Kidney (tissue), 13 donors: ENCODE measurements at regions not wholly inside any gene's neighbourhood (a gene's known extent, or its start where the extent isn't known, plus 50 kb on each side); places are given as distances from the start of the nearest gene placed in this dataset.

ENCODE experiments used
- DNase-seq, 5 donors: peaks; one replicate each; pipeline ENCODE4 v3.0.0-alpha.2; 2013 to 2020
- FAIRE-seq: peaks from 2 replicates; lab custom pipeline; 2012; peaks lifted over from hg19 to GRCh38; lab: Jason Lieb, UNC
- H3K27ac ChIP-seq, 2 donors: one replicate each; pipeline ENCODE4 v1.7.0; 2013; ENCODE audit warnings: low read depth in 2 of 2, low read length in 2 of 2, inconsistent platforms in 1 of 2
- H3K27me3 ChIP-seq: one replicate; pipeline ENCODE4 v1.7.1; 2013; ENCODE audit warnings: low read length, inconsistent platforms; ENCODE audit not compliant: control insufficient read depth, insufficient read depth
- H3K36me3 ChIP-seq, 3 donors: one replicate each; pipeline versions ENCODE4 v1.7.0 to v1.7.1; 2013; ENCODE audit warnings: low read length in 3 of 3, control low read depth in 1 of 3, inconsistent platforms in 1 of 3; ENCODE audit not compliant: insufficient read depth in 3 of 3, control insufficient read depth in 2 of 3
- H3K4me1 ChIP-seq, 3 donors: one replicate each; pipeline versions ENCODE4 v1.7.0 to v1.7.1; 2013; ENCODE audit warnings: low read length in 3 of 3, inconsistent platforms in 1 of 3, low read depth in 1 of 3; ENCODE audit not compliant: control insufficient read depth in 2 of 3, insufficient read depth in 2 of 3
- H3K4me3 ChIP-seq, 3 donors: one replicate each; pipeline versions ENCODE4 v1.7.0 to v1.8.1; 2013; ENCODE audit warnings: low read length in 3 of 3, control low read depth in 1 of 3, inconsistent platforms in 1 of 3
- H3K9ac ChIP-seq, 3 donors: one replicate each; pipeline versions ENCODE4 v1.7.0 to v1.7.1; 2013; ENCODE audit warnings: low read length in 3 of 3, control low read depth in 1 of 3, inconsistent platforms in 1 of 3
- H3K9me3 ChIP-seq, 3 donors: one replicate each; pipeline versions ENCODE4 v1.7.0 to v1.7.1; 2013; ENCODE audit warnings: low read length in 3 of 3, control low read depth in 1 of 3, inconsistent platforms in 1 of 3; ENCODE audit not compliant: control insufficient read depth in 2 of 3, insufficient read depth in 1 of 3
- CTCF ChIP-seq: IDR thresholded peaks from 3 replicates; pipeline ENCODE4 v1.5.1; 2012; ENCODE audit warnings: mild to moderate bottlenecking, moderate library complexity, borderline replicate concordance; ENCODE audit not compliant: insufficient read depth; ENCODE audit errors: extremely low read depth
- intact Hi-C: fragments of 100-400 bp; cut with DNase I; formaldehyde crosslinking; loops from one replicate; pipeline ENCODE4 v1.11.1; 2022
- donor health status: control.
- donor health status: control.
- donor health status: control.
- donor health status: control.
- donor health status: control.
- donor health status: DM: yes; HTN: yes; CAD: no.
- donor health status: Normal renal cell carcinoma (clear cell type).

GRCh38 chr10:111756217-111757061 lies 427.1 kb downstream of the GPAM start:
- H3K9me3 ChIP-seq, result no peaks in the 10 kb centered on the region
- peak in 4 of 5 donors; percentile 51 to 79 (median 67) for DNase-seq
- no peaks in the 10 kb centered on the region for H3K4me1 ChIP-seq
- no peak overlapping the region for H3K4me3 ChIP-seq
- no peaks in the 10 kb centered on the region for H3K36me3 ChIP-seq
- TF ChIP-seq CTCF, result peak; percentile 66
- no peak overlapping the region for H3K9ac ChIP-seq
- intact Hi-C loops, result no loop called here
- no peaks in the 10 kb centered on the region for H3K27me3 ChIP-seq
- H3K27ac ChIP-seq, result no peak overlapping the region
- FAIRE-seq, result peak; percentile 3

GRCh38 chr10:111758593-111758992 lies 425.0 kb downstream of the GPAM start:
- Histone ChIP-seq H3K9ac (no peak overlapping the region), H3K27ac (no peak overlapping the region), H3K36me3 (no peaks in the 10 kb centered on the region), H3K4me1 (no peaks in the 10 kb centered on the region), H3K27me3 (no peaks in the 10 kb centered on the region), H3K4me3 (no peak overlapping the region), H3K9me3 (no peaks in the 10 kb centered on the region)
- DNase-seq, result no peak
- FAIRE-seq, result no peak
- intact Hi-C loops, result no loop called here
- no peak for TF ChIP-seq CTCF

- DNase-seq, result no peak
- FAIRE-seq, result no peak
- TF ChIP-seq CTCF, result no peak
- H3K9me3 ChIP-seq, result no peaks in the 10 kb centered on the region
- no peak overlapping the region for H3K9ac ChIP-seq
- no peak overlapping the region for H3K27ac ChIP-seq
- H3K4me1 ChIP-seq, result no peaks in the 10 kb centered on the region
- no peaks in the 10 kb centered on the region for H3K36me3 ChIP-seq
- no peaks in the 10 kb centered on the region for H3K27me3 ChIP-seq
- H3K4me3 ChIP-seq, result no peak overlapping the region
- intact Hi-C loops, result no loop called here
Observed at GRCh38 chr10:111762114-111762513, 421.5 kb downstream of the GPAM start.
